HG02642 (cell line): ENCODE measurements at regions not wholly inside any gene's neighbourhood (a gene's known extent, or its start where the extent isn't known, plus 50 kb on each side); places are given as distances from the start of the nearest gene placed in this dataset.

ENCODE experiments used
- ATAC-seq: cut with Tn5 transposase; IDR thresholded peaks from one replicate; pipeline ENCODE4 v1.9.1; 2021; ENCODE audit warnings: mild to moderate bottlenecking; ENCODE audit not compliant: unreplicated experiment, poor library complexity

GRCh38 chr22:48948575-48949170 is 879.0 kb downstream of the BRD1 start:
- no peak for ATAC-seq

- no peak for ATAC-seq
These were observed 880.0 kb downstream of the BRD1 start for GRCh38 chr22:48947636-48948035.

GRCh38 chr22:48945621-48946458 is 881.8 kb downstream of the BRD1 start:
- ATAC-seq: no peak

GRCh38 chr22:48944751-48945620 is 882.7 kb downstream of the BRD1 start:
- ATAC-seq: no peak

GRCh38 chr22:48944433-48944750 is 883.3 kb downstream of the BRD1 start:
- no peak for ATAC-seq

GRCh38 chr22:48943567-48944432 is 883.9 kb downstream of the BRD1 start:
- ATAC-seq: no peak

GRCh38 chr22:48942698-48943566 is 884.7 kb downstream of the BRD1 start:
- no peak for ATAC-seq

GRCh38 chr22:48941903-48942575 is 885.6 kb downstream of the BRD1 start:
- no peak for ATAC-seq

GRCh38 chr22:48941033-48941902 is 886.4 kb downstream of the BRD1 start:
- no peak for ATAC-seq

- ATAC-seq: no peak
These were observed 887.2 kb downstream of the BRD1 start for GRCh38 chr22:48940266-48941032.

GRCh38 chr22:48939441-48940265 is 888.0 kb downstream of the BRD1 start:
- ATAC-seq: no peak

GRCh38 chr22:48938741-48939140 is 888.9 kb downstream of the BRD1 start:
- no peak for ATAC-seq

- no peak for ATAC-seq
These were observed 890.5 kb downstream of the BRD1 start for GRCh38 chr22:48937032-48937639.

GRCh38 chr22:48936391-48936790 is 891.3 kb downstream of the BRD1 start:
- no peak for ATAC-seq

GRCh38 chr22:48934446-48934845 is 893.2 kb downstream of the BRD1 start:
- no peak for ATAC-seq

- ATAC-seq: no peak
These were observed 896.2 kb downstream of the BRD1 start for GRCh38 chr22:48931452-48931851.
